ENCODE measurements at regions not wholly inside any gene's neighbourhood (a gene's known extent, or its start where the extent isn't known, plus 50 kb on each side); places are given as distances from the start of the nearest gene placed in this dataset.

DNA sequence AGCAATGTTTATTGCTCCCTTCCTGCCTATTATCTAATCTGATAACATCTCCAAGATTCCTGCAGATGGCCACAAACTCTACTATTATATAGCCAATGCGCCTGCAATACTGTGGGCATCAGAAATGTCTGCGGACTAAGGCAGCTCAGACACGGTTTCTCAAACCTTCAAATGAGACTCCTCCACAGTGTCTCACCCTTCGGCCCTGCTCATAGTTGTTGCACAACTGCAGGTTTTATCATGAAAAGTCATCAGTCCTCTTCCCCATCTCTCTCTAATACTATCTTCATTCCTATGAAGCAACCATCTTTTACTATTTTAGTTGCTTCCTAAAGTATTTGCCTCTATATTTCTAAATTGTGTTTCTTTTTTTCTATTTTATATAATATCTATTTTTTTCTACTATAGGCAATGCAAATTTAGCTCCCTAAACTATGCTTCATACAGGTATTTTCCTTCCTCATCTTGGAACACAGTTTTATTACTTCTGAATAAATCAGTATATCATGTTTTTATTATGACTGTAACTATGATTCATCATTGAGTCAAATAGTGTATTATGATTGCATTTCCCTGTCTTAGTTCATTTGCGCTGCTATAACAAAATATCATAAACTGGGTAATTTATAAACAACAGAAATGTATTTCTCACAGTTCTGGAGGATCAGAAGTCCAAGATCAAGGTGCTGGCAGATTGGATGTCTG is 129.7 kb upstream of the EDNRA start:
- DNase-seq (ENCODE audit: low spot score in 2 of 2) (no peak), ATAC-seq (ENCODE audit: low read depth) (no peak)
- H3K9me3 Mint-ChIP-seq, result peaks cover 2% of the 10 kb centered on the region
- no peaks in the 10 kb centered on the region for H3K4me1 Mint-ChIP-seq
- H3K27ac Mint-ChIP-seq, result no peak overlapping the region
- H3K27me3 Mint-ChIP-seq, result no peaks in the 10 kb centered on the region
- H3K36me3 Mint-ChIP-seq, result no peaks in the 10 kb centered on the region
- no peak overlapping the region for H3K4me3 Mint-ChIP-seq

DNA sequence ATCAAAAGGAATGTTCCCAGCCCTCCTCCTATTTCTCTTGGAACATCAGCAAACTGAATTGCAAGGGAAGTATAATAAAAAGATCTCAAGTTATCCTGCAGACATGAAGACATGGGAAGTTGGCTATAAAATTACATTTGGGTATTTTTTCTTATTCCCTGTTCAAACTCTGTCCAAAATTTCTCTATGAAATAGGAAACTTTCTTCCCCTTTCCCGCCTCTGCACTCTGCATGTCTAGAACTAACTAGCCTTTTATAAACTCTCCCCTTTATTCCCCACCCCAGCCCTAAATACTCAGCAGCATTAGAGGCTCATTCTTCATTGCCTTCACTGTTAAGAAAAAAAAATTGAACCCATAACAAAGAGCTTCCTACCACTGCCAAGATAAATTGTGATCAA is 126.7 kb upstream of the EDNRA start:
- no peak for DNase-seq (ENCODE audit: low spot score in 2 of 2)
- no peaks in the 10 kb centered on the region for H3K4me1 Mint-ChIP-seq
- peaks cover 4% of the 10 kb centered on the region for H3K9me3 Mint-ChIP-seq
- no peaks in the 10 kb centered on the region for H3K36me3 Mint-ChIP-seq
- no peak overlapping the region for H3K27ac Mint-ChIP-seq
- no peak for ATAC-seq (ENCODE audit: low read depth)
- H3K4me3 Mint-ChIP-seq, result no peak overlapping the region
- no peaks in the 10 kb centered on the region for H3K27me3 Mint-ChIP-seq

GRCh38 chr4:147355032-147355656 is 125.8 kb upstream of the EDNRA start:
- ATAC-seq (ENCODE audit: low read depth), result no peak
- no peaks in the 10 kb centered on the region for H3K27me3 Mint-ChIP-seq
- no peak overlapping the region for H3K4me3 Mint-ChIP-seq
- DNase-seq (ENCODE audit: low spot score in 2 of 2), result no peak
- no peaks in the 10 kb centered on the region for H3K36me3 Mint-ChIP-seq
- H3K27ac Mint-ChIP-seq, result no peak overlapping the region
- peaks cover 3% of the 10 kb centered on the region for H3K9me3 Mint-ChIP-seq
- H3K4me1 Mint-ChIP-seq, result no peaks in the 10 kb centered on the region

DNA sequence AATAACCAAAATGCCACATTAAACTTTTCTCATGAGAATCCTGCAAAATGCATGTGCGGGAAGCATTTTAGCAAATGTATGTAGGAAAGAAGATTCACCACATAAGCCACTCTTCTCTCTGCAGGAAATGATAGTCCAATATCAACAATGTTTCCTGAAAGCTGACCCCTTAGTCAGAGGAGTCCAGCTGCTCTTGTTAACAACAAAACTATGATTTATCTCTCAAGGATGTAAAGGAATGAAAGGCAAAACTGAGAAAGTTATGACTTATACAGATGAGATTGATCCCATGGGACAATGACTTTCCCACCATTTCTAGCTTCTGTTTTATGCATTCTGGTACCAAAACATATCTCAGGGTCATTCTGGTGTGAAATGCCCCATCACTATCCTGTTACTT is 125.0 kb upstream of the EDNRA start:
- Mint-ChIP-seq H3K27me3 (no peaks in the 10 kb centered on the region), H3K27ac (no peak overlapping the region), H3K4me1 (no peaks in the 10 kb centered on the region), H3K9me3 (peaks cover 3% of the 10 kb centered on the region), H3K4me3 (no peak overlapping the region), H3K36me3 (no peaks in the 10 kb centered on the region)
- no peak for DNase-seq (ENCODE audit: low spot score in 2 of 2)
- ATAC-seq (ENCODE audit: low read depth), result no peak

GRCh38 chr4:147360301-147360700 is 120.6 kb upstream of the EDNRA start:
- Mint-ChIP-seq H3K9me3 (peaks cover 6% of the 10 kb centered on the region), H3K36me3 (no peaks in the 10 kb centered on the region), H3K4me3 (no peak overlapping the region), H3K27ac (no peak overlapping the region), H3K27me3 (peaks cover 1% of the 10 kb centered on the region), H3K4me1 (no peaks in the 10 kb centered on the region)
- no peak for ATAC-seq (ENCODE audit: low read depth)
- DNase-seq (ENCODE audit: low spot score in 2 of 2), result no peak

GRCh38 chr4:147361726-147362125 is 119.2 kb upstream of the EDNRA start:
- DNase-seq (ENCODE audit: low spot score in 2 of 2) (no peak), ATAC-seq (ENCODE audit: low read depth) (no peak)
- Mint-ChIP-seq H3K27ac (no peak overlapping the region), H3K27me3 (peaks cover 1% of the 10 kb centered on the region), H3K9me3 (peaks cover 8% of the 10 kb centered on the region), H3K36me3 (no peaks in the 10 kb centered on the region), H3K4me1 (no peaks in the 10 kb centered on the region), H3K4me3 (no peak overlapping the region)

DNA sequence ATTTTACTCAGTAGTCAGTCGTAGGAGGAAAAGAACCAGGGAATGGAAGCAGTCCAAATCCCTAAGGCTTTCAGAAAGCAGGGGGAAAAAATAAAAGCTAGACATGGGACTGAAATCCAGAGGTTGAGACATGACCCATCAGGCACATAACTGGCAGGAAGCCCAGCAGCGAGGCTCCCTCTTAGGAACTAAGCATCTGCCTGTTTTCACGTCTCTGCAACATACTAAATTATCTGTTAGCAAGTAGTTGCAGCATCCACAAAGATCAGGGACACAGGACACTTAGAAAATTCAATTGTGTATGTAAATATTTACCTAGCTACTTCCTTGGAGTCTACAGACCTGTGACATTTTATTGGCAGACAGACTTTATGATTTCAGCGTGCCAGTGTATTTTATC is 118.0 kb upstream of the EDNRA start:
- peaks cover 1% of the 10 kb centered on the region for H3K27me3 Mint-ChIP-seq
- peaks cover 6% of the 10 kb centered on the region for H3K9me3 Mint-ChIP-seq
- no peak for DNase-seq (ENCODE audit: low spot score in 2 of 2)
- no peak for ATAC-seq (ENCODE audit: low read depth)
- H3K4me3 Mint-ChIP-seq, result no peak overlapping the region
- no peaks in the 10 kb centered on the region for H3K4me1 Mint-ChIP-seq
- H3K27ac Mint-ChIP-seq, result no peak overlapping the region
- H3K36me3 Mint-ChIP-seq, result no peaks in the 10 kb centered on the region

DNA sequence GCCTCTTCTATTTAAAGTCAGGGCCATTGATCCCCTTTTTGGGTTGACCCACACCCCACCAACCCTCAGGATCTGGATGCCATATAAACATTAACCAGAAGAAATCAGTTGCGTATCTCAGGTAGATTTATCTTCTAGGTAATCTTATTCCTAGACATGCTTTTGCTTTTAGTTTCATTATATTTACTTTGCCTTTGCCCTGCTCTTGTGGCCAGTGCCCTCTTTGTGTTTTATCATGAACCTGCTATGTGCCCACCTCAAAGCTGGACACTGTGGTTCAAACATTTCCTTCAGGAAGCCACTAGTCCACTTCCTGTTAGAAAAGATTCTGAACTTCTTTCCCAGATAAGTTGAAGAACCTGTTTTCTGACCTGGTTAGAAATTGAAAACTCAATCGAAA is 117.4 kb upstream of the EDNRA start:
- Mint-ChIP-seq H3K9me3 (peaks cover 6% of the 10 kb centered on the region), H3K36me3 (no peaks in the 10 kb centered on the region), H3K27ac (no peak overlapping the region), H3K27me3 (peaks cover 1% of the 10 kb centered on the region), H3K4me1 (no peaks in the 10 kb centered on the region), H3K4me3 (no peak overlapping the region)
- DNase-seq (ENCODE audit: low spot score in 2 of 2), result no peak
- ATAC-seq (ENCODE audit: low read depth), result no peak

- peaks cover 1% of the 10 kb centered on the region for H3K27me3 Mint-ChIP-seq
- no peak overlapping the region for H3K27ac Mint-ChIP-seq
- DNase-seq (ENCODE audit: low spot score in 2 of 2), result no peak
- ATAC-seq (ENCODE audit: low read depth), result no peak
- H3K4me1 Mint-ChIP-seq, result no peaks in the 10 kb centered on the region
- H3K36me3 Mint-ChIP-seq, result no peaks in the 10 kb centered on the region
- H3K9me3 Mint-ChIP-seq, result peaks cover 6% of the 10 kb centered on the region
- H3K4me3 Mint-ChIP-seq, result no peak overlapping the region
These were observed 115.5 kb upstream of the EDNRA start for GRCh38 chr4:147365396-147365795.

- ATAC-seq (ENCODE audit: low read depth) (no peak), DNase-seq (ENCODE audit: low spot score in 2 of 2) (no peak)
- Mint-ChIP-seq H3K27ac (no peak overlapping the region), H3K27me3 (peaks cover 1% of the 10 kb centered on the region), H3K4me1 (no peaks in the 10 kb centered on the region), H3K9me3 (peaks cover 7% of the 10 kb centered on the region), H3K36me3 (no peaks in the 10 kb centered on the region), H3K4me3 (no peak overlapping the region)
These were observed 114.7 kb upstream of the EDNRA start for GRCh38 chr4:147366164-147366563.

DNA sequence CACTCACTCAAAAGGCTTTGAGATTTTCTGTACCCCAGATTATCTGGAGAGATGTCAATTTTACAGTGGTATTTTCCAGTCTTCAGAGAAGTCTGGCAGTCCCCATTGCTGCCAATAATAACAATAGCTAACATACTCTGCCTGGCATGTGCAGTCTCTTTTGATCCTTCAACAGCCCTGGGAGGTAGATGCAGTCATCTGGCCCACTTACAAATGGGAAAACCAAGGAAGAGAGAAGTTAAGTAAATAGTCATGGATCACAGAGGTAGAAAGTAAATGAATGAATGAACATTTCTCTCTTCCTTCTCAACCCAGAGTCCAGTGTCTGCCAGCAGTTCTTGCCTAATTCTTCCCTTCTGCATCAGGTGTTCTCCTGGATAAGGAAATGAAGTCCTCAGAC is 113.0 kb upstream of the EDNRA start:
- Mint-ChIP-seq H3K4me1 (no peaks in the 10 kb centered on the region), H3K36me3 (no peaks in the 10 kb centered on the region), H3K27ac (no peak overlapping the region), H3K27me3 (peaks cover 1% of the 10 kb centered on the region), H3K4me3 (no peak overlapping the region), H3K9me3 (peaks cover 6% of the 10 kb centered on the region)
- no peak for DNase-seq (ENCODE audit: low spot score in 2 of 2)
- ATAC-seq (ENCODE audit: low read depth), result no peak

DNA sequence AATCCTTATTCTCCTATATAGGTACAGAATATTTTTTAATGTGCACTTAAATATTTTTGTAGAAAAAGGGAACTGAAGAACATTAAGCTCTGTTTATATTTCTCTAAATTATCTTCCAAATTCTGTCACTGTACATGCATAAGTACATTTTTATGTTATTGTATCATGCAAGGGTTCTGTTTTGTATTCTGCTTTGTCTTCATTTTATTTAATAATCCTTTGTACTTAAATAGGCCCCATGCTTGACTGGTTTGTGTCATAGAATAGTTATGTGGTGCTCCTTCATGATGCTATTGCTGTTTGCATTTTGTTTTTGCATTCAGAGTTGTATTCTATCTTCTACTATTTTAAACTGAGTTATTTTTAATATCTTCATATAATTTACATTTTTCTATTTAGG is 111.9 kb upstream of the EDNRA start:
- no peak for ATAC-seq (ENCODE audit: low read depth)
- no peak for DNase-seq (ENCODE audit: low spot score in 2 of 2)
- peaks cover under 1% of the 10 kb centered on the region for H3K27me3 Mint-ChIP-seq
- H3K4me3 Mint-ChIP-seq, result no peak overlapping the region
- no peak overlapping the region for H3K27ac Mint-ChIP-seq
- peaks cover 6% of the 10 kb centered on the region for H3K9me3 Mint-ChIP-seq
- no peaks in the 10 kb centered on the region for H3K4me1 Mint-ChIP-seq
- H3K36me3 Mint-ChIP-seq, result no peaks in the 10 kb centered on the region

DNA sequence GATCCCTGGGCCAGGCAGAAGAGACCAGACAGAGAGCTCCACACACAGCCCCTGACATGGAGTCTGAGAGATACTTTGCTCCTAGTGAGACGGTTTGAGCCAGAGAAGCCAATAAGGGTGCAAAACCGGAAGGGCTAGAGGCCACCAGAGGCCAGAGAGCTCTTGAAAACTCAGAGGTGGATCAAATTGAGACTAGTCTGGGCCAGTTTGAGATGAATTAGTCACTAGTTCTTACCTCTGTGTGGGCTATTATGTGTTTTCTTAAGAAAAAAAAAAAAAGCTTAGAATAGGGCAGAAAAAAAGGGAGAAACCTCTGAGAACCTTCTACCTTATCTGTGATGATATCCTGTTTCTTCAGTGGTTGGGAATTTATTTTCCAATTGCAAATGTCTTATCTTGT is 110.4 kb upstream of the EDNRA start:
- ATAC-seq (ENCODE audit: low read depth) (no peak), DNase-seq (ENCODE audit: low spot score in 2 of 2) (no peak)
- Mint-ChIP-seq H3K4me1 (no peaks in the 10 kb centered on the region), H3K27ac (no peak overlapping the region), H3K9me3 (peaks cover 5% of the 10 kb centered on the region), H3K4me3 (no peak overlapping the region), H3K36me3 (no peaks in the 10 kb centered on the region), H3K27me3 (no peaks in the 10 kb centered on the region)

GRCh38 chr4:147370881-147371280 is 110.0 kb upstream of the EDNRA start:
- H3K9me3 Mint-ChIP-seq, result peaks cover 3% of the 10 kb centered on the region
- DNase-seq (ENCODE audit: low spot score in 2 of 2), result no peak
- no peak overlapping the region for H3K4me3 Mint-ChIP-seq
- H3K27me3 Mint-ChIP-seq, result no peaks in the 10 kb centered on the region
- H3K4me1 Mint-ChIP-seq, result no peaks in the 10 kb centered on the region
- no peak for ATAC-seq (ENCODE audit: low read depth)
- no peak overlapping the region for H3K27ac Mint-ChIP-seq
- no peaks in the 10 kb centered on the region for H3K36me3 Mint-ChIP-seq

DNA sequence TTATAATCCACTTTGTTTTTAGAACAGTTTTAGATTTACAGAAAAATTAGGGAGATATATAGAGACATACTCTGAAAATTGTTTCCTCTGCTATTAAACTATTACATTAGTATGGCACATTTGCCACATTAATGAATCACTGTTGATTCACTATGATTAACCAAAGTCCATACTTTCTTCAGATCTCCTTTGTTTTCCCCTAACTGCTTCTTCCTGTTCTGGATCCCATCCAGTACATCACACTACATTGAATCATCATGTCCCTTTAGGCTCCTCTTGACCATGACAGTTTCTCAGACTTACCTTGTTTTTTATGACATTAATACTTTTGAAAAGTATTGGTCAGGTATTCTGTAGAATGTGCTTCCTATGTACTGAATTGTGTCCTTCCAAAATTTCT is 109.2 kb upstream of the EDNRA start:
- Mint-ChIP-seq H3K9me3 (peaks cover 5% of the 10 kb centered on the region), H3K4me3 (no peak overlapping the region), H3K36me3 (no peaks in the 10 kb centered on the region), H3K4me1 (no peaks in the 10 kb centered on the region), H3K27me3 (no peaks in the 10 kb centered on the region), H3K27ac (no peak overlapping the region)
- DNase-seq (ENCODE audit: low spot score in 2 of 2) (no peak), ATAC-seq (ENCODE audit: low read depth) (no peak)

All from memory B cell (primary cell).